EH (cell line): ENCODE measurements at regions not wholly inside any gene's neighbourhood (a gene's known extent, or its start where the extent isn't known, plus 50 kb on each side); places are given as distances from the start of the nearest gene placed in this dataset.

ENCODE experiments used
- DNase-seq: peaks from one replicate; pipeline ENCODE4 v3.0.0-alpha.2; 2015; ENCODE audit warnings: low read depth

DNA sequence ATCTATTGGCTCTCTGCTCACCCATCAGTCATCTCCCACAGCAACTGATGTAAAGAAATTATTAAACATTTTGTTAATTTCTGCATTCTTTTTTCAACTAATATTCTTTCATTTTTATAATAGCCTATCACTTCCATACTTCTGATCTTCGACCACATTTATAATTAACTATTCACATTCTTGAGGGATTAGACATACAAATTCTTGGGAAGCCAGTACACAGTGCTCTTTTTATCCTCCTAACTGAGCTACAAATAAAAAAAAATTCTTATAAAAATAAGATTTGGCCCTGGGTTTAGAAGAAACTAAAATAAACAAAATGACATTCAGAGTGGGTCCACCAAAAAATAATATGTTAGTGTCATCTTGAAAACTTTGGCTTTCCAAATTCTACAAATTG lies 103.7 kb upstream of the ITGA1 start:
- DNase-seq, result peak; percentile 74

DNA sequence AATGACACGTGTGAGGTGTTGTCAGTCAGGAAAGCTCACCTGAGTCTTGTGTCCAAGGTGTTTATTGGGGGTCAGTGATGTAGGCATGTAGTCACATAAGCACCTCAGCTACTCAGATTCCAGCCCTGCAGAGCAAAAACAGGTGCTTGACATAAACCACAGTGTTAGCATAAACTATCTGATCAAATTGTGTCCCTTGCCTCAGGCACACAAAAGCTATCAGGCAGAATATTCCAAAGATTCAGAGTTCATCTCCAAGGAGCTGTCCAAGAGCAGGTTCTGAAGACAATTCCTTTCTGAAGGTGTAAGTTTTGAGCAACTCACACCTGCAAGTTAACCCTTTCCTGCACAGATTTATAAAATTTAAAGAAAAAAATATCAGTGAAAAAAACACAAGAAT lies 102.2 kb upstream of the ITGA1 start:
- peak; percentile 31 for DNase-seq

DNA sequence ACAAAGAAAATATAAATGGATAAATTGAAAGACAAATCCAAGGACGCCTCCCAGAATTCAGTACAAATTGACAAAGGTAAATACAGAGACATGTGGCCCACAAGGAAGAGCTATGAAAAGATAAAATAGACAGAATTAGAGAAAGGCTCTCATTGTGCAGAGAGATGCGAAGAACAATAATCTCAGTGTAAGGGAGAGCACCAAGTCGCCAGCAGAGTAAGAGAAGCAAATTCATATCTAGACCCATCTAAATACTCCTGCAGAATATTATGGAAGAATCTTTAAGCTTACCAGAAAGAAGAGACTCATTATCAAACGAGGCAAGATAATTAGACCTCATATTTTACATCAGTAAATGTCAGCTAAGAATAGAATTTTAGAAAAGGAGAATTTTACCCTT lies 101.7 kb upstream of the ITGA1 start:
- DNase-seq, result no peak

DNA sequence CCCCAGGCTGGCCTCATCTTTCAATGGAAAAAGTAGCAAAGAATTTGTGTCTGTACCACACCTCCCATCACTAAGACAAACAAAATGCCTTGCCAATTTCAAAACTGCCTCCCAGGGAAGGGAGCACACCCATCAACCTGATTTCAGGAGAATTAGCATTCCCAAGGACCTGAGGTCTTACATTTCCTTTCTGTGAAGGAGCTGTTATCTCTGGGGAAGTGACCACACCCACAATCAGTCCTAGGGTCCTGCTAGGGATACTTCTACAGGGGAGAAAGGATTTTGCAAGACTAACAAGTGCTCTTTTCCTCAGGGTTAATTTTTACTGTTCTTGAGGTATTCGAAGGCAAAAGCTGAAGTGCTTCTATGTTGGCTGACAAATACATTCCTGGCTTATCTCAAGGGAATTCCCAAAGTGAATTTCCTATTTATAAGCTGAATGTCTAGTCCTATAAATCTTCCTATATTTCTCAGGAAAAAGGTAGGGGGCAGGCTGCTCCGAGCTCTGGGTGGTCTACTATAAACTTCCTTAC lies 97.4 kb upstream of the ITGA1 start:
- DNase-seq, result peak; percentile 73

DNA sequence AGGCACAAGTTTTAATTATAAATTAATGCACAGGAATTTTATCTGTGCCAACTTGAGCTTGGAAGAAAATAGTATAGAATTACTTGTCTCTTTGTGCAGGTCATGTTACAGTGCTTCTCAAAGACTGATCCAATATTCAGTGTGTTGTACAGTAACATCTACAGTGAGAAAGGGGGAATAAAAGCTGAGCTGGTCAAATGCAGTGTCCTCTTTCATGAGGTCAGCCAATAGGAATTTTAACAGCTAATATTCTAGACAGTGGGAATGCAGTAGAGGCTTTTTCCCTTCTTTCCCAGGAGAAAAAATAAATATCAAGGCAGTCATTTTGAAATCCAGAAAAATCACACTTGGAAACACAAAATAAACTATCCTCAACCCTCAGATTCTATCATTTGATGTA lies 95.7 kb upstream of the ITGA1 start:
- DNase-seq, result peak; percentile 95

DNA sequence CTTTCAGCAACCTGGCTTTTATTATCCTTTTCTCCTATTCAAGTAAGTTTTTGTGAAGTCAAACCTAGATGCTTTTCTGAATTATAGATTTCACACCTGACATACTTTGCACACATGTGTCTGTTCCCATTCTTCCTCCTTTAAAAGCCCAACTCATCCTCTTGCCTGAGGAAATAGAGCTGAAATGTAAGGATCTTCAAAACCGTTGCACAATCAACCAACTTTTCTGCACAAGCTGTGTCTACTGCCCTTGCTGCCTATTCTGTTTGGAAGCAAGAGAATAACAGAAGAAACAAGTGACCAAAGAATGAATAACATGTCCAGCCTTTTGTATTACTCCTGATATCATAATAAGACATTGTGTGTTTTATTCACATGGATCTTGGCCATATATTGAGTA lies 95.1 kb upstream of the ITGA1 start:
- peak; percentile 53 for DNase-seq

DNA sequence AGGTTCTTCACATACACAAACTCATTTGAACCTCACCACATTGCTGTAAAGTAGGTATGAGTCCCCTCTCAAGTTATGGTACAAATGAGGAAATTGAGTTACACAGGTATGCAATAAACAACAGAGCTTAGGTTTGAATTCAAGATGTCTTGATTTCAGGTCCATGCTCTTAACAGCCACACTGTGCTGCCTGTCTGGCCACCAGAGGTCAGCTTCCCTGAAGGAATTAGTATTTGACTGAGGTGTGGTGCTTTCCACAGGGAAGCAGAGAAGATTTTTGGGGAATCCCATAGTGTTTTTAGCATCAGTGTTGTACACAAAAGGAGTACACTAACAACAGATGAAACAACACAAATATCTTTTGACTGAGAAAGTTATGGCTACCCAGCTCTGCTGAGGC lies 94.4 kb upstream of the ITGA1 start:
- peak; percentile 66 for DNase-seq

DNA sequence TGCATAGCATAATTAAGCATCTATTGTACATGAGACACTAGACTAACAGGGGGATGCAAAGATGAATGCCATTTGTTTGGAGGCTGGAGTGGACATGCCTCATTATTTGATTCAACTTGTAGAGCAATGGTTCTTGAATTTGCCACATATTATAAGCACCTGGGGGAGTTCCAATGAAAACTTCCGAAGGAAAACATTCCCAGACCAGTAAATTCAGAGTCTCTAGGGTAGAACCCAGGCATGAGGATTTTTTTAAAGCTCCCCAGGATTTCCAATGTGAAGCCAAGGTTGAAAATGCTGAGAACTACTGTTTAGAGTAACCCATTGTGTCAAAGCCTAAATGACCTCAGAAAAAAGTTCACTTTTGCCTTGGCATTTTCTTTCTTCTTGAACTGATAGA lies 93.9 kb upstream of the ITGA1 start:
- no peak for DNase-seq

DNA sequence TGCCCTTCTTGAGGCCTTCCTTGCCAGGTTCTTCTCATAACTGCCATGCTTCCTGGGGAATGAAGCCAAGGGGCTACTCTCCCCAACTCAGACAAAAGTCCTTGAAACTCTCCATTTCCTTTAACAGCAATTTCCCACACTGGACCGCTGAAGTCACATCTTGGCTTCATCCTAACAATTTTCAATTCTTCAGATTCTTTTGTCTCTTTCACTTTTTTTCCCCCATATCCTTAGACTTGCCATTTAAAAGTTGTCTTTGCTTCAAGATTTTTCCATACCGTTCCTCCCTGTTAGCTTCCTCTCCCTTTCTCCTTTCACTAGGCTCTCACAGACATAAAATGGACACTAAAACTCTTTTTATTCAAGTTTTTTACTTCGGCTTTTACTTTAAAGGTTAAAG lies 93.1 kb upstream of the ITGA1 start:
- DNase-seq, result peak; percentile 48

DNA sequence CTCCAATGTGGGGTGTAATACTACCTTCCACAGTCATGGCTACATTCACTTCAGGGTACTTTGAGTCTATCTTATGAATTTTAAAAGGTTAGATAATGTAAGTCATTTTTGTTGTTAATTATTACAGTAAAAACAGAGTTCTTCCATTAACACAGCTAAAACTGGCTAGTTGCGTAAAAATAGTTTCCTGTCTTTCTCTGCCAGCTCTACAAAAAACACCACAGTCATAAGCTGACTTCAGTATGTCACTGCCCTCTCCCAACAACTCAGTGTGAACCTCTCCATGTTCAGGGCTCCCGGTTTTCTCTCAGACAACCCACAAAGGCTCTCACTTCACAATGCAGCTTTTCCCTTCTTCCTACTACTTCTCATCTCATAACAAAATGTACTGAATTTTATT lies 84.8 kb upstream of the ITGA1 start:
- DNase-seq, result peak; percentile 48

DNA sequence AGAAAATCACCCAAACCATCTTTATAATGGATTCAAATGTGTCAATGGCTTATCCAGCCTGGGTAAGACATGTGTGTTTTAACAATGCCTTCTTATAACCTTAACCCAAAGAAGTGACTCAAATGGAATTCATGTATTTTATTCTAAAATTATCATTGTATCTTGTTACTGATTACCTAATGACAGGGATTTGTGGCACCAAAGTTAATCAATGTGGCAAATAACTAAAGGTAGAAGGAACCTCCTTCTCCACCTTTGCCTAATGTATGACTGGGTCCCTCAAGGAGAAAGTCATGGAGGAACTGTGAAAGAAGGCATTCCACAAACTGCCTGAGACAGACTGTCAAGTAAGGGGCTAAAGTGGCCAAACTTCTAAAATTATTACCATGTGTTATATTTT lies 84.4 kb upstream of the ITGA1 start:
- DNase-seq, result no peak

DNA sequence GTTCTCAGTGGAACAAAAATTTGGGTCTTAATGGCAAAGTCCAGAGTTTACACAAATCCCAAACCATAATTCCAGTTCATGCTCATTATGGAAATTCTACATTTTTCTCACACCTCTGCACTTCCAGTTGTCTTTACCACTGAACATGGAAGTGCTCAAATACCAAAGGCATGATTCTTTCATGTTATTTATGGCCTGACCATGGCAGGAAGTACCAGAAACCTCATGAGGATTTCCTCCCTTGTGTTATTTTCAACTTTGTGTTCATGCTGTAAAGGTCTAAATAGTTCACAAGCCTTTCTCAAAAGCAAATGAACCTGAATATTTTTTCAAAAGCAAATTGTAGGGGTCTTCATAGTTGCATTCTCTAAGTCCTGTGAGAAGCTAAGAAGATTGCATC lies 82.0 kb upstream of the ITGA1 start:
- DNase-seq, result peak; percentile 79

DNA sequence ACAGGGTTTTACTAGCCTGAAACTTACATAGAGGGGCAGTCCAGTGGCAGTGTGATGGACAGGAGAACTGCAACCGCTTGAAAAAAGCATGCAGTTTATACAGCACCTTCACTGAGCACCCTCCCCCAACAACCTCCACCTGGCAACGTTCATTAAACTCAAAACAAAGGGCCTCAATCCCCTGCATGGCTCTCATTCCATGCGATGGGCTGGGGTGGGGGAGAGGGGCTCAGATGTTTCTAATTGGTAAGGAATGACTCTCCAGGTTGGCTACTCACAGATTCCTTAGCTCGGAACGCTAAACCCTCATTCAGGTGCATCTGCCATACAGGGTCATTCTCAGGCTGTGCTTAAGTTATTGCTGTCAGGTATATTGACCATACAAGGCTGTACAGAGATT lies 80.9 kb upstream of the ITGA1 start:
- DNase-seq, result no peak

DNA sequence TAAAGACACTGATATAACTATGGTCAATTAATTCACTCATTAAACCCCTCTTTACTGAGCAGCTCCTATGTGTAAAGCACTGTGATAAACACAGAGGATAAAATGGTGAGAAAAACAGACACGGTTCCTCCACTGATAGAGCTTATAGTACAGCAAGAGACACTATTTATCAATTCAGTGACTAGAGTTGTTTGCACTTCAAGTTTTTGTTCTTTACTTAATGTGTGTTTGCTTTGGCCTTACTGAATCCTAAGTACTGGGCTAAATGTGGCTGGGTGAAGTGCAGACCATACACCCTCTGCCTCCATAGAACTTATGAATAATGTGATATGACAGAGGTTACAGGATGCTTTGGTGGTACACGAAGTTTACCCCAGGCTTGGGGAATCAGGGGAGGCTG lies 80.1 kb upstream of the ITGA1 start:
- no peak for DNase-seq

DNA sequence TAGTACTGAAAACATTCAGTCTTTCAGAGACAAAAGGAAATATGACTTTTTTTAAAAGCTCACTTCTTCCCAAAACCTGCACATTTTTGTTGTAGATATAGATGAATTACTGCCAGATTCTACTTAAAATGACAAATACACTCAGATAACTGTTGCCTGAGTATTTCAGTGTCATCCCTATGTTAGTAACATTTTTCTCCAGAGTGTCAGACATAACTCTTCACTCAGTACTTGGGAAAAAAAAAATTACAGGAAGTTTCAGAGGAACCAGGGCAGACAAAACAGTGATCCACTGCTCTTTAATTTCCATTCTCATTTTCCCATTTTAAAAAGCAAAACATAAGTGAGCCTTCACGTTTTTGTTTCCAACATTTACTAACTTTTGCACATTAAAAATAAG lies 79.3 kb upstream of the ITGA1 start:
- DNase-seq, result peak; percentile 82

DNA sequence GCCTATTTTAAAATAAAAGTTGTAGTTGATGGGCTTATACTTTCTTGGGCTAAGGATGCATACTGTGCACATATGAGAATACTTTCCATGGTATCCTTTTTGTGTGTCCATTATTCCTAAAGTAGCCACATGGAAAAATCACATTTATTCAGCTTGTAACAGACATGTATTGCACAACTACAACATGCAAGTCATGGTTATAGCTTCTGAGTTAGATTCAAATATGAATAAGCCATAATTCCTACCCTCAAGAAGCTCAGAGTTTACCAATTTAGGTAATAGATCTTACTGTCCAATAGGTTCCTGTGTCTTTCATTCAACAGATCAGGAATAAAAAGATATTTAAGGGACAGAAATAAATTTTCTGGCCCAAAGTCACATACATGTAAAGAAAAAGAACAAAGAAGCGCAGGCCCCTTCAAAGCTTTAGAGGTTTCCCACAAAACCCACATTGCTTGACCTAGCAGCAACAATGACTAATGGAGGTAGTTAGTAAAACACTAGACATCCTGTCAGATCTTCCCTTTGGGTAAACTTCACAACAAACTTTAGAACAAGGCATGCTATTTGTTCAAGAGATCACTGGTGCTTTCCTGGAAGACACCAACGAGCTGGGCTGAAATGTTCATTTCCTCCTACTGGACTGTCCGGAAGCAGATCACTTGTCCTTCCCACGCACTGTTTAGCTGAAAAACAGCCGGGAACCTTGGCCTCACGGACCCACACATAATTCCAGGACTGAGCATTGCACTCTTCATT lies 78.4 kb upstream of the ITGA1 start:
- peak; percentile 64 for DNase-seq

DNA sequence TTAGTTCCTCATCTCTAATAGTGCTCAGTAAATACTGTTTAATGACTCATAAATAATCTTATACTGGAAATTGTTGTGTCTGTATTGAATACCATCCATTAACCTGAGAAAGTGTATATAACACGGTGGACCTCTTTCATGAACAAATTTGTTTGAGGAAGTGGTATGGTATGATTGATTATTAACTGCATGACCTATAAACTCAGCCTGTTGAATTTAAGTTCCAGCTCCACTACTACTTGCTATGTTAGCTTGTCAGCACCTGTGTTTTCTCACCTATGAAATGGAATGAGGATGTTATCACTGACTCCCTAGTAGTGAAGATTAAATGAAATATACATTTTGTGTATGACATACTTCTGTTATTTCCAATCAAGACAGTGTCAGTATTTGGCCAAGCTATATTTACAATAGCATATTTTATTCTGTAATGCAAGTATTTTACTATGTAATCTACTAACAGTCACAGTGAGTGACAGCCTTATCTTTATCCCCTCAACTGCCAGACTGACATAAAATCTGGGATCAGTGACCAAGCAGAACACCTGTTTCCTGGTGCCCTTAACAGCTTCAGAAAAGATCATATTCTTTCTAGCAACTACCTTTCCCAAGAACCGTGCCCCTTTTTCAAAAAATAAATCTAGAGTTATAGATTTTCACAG lies 77.3 kb upstream of the ITGA1 start:
- no peak for DNase-seq

DNA sequence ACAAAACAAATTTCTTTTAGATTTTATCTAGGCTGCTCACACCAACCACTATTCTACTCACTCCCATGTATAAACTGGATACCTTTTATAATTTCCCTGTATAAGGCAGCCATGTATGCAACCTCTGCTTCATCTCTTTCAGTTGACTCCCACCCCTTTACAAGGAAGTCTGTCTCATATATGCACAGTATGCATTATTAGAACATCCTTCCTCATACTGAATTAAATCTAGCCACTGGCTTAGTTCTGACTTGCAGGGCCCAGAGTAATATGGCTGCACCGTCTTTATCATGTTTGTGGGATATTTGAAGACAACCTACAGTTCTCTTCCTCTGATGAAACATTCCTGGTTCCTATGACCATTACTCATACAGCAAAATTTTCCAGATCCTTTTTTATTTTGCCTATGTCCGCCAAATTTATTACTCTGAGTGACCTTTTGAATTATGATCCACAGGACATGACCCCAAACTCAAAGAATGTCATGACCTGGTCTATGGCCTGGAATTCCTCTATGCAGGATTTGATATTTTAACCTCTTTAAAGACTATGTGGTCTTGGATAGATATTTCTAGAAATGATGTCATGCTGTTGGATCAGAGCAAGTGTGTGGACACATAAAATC lies 76.6 kb upstream of the ITGA1 start:
- peak; percentile 61 for DNase-seq

DNA sequence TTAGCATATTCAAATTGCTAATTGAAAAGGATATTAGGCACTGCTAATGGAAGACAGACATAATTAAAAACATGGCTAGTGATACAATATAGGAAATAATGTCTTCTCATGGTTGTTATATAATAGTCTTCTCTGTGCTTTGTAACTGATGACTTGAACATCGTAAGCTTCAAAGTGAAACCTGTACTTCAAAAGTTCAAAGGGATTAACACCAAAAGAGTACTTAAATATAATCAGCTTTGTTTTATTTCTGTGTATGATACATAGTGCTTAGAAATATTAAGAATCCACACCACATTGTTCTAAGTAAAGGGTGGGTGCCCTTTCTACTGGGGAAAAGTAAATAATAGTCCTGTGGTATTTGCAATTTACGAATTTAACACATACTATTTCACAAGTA lies 75.4 kb upstream of the ITGA1 start:
- DNase-seq, result no peak

DNA sequence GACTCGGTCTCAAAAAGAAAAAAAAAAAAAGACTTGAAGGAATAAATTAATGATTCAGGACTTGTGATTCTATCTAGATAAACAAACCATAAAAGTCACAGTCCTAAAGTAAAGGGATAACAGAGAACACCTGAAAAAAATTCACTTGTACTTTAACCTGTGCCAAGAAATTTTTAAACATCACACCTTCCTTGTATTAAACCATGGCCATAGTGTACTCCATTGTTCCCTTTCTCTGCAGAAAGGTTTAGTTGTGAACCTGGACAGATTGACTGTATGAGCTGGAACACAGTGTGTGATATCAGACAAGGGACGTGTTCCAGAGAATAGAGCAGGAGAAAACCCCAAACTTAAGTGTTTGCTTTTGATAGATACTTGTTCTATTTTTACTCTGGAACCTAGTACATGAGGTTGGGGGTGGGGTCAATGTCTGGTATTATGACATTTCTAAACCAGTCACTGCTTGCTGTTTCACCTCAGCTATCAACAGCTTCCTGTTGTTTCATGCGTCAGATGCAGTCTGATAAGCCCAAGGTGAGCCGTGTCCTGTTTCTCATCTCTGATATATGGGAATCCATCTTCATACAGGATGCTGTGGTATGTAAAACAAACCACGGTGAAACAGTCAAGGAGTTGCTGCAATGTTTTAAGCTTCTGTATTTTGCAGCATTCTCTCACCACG lies 62.5 kb upstream of the ITGA1 start:
- peak; percentile 30 for DNase-seq

DNA sequence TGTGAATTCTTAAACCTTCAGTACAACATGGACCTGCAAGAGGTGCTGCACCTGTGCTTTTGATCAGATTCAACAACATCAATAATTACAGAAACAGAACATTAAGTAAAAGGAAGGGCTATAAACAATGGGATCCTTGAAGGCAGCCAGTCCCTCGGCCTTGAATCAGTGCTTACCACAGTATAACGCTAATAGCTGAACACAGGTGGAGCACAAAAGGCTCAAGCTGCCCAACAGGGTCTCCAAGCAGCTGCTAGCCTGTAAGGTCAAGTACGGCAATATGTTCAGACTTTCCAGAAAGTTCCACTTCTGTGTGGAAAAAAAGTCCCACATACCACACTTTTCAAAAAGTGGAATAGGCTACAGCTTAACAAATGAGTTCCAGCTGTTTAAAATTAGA lies 61.9 kb upstream of the ITGA1 start:
- peak; percentile 28 for DNase-seq

DNA sequence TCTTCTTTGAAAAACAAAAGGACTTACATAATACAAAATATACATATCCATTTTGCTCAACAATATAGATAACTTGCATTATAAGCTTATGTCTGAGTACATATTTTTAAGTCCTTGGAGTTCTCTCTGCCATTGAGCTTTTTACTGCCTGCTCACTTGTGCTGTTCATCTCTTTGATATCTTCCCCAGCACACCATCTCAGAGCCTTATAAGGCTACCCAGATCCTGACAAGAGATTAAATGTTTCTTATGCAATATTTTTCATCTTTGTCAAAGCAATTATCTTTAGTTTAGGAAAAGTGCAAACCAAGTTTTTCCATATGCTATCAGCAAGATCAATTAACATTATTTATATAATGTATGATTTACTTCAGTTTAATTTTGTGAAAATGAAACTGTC lies 60.7 kb upstream of the ITGA1 start:
- peak; percentile 67 for DNase-seq

DNA sequence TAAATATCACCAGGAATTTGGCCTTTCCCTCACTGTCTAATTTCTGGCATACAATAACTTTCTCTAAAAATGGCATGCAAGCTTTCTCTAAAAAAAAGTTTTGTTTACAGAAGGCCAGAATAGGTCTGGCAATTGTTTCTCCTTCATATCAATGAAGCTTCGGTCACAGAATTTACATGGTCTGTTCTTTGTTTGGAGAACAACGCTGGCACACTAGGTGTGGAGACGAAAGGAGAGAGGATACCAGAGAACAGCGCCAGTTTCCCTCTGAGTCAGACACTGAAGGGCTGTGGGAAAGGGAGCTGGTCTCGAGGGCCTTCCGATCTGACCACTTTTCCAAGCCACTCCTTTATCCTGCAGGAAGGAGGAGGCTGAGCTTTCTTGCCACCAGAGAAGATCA lies 60.1 kb upstream of the ITGA1 start:
- DNase-seq, result peak; percentile 91
